DND-41 (cell line): ENCODE measurements at regions not wholly inside any gene's neighbourhood (a gene's known extent, or its start where the extent isn't known, plus 50 kb on each side); places are given as distances from the start of the nearest gene placed in this dataset.

Source experiments
- ATAC-seq: fragments of 200-7000 bp; cut with Tn5 transposase; 3 replicates; pipeline ENCODE4 v1.9.1; 2021; ENCODE audit warnings: low read depth; ENCODE audit not compliant: insufficient read depth
- DNase-seq: peaks from one replicate; pipeline ENCODE4 v3.0.0-alpha.2; 2020
- H2AFZ ChIP-seq: 2 replicates; pipeline ENCODE4 v1.6.0; 2012; ENCODE audit warnings: low read depth, low read length
- H3K27ac ChIP-seq: 2 replicates; pipeline ENCODE4 v1.5.1; 2012; ENCODE audit warnings: low read length, inconsistent platforms
- H3K27me3 ChIP-seq: fragments of 200-600 bp; sonication (generic); 2 replicates; pipeline ENCODE4 v1.6.0; 2012; ENCODE audit warnings: low read length, mild to moderate bottlenecking, inconsistent platforms; ENCODE audit not compliant: insufficient read depth, poor library complexity
- H3K36me3 ChIP-seq: 2 replicates; pipeline ENCODE4 v1.5.1; 2012; ENCODE audit warnings: low read length, inconsistent platforms; ENCODE audit not compliant: insufficient read depth
- H3K4me1 ChIP-seq: 2 replicates; pipeline ENCODE4 v1.5.1; 2012; ENCODE audit warnings: mild to moderate bottlenecking, low read length; ENCODE audit not compliant: insufficient read depth
- H3K4me2 ChIP-seq: 2 replicates; pipeline ENCODE4 v1.6.0; 2012; ENCODE audit warnings: mild to moderate bottlenecking, moderate library complexity, low read length, inconsistent platforms; ENCODE audit not compliant: insufficient read depth
- H3K4me3 ChIP-seq, 2 experiments: fragments of 200-600 bp in 1 of 2; shearing (Covaris generic) in 1 of 2; 2 replicates each; pipeline ENCODE4 v1.5.1; 2012 to 2016; ENCODE audit warnings: inconsistent platforms in 2 of 2, low read length in 2 of 2, mild to moderate bottlenecking in 2 of 2, low read depth in 1 of 2, moderate library complexity in 1 of 2
- H3K79me2 ChIP-seq: 2 replicates; pipeline ENCODE4 v1.6.0; 2012; ENCODE audit warnings: low read length, inconsistent platforms; ENCODE audit not compliant: insufficient read depth
- H3K9ac ChIP-seq: 2 replicates; pipeline ENCODE4 v1.6.0; 2012; ENCODE audit warnings: low read depth, mild to moderate bottlenecking, inconsistent platforms, low read length, moderate library complexity
- H3K9me3 ChIP-seq: 2 replicates; pipeline ENCODE4 v1.5.1; 2012; ENCODE audit warnings: low read length, moderate library complexity, mild to moderate bottlenecking, inconsistent platforms; ENCODE audit not compliant: insufficient read depth, severe bottlenecking
- H4K20me1 ChIP-seq: 2 replicates; pipeline ENCODE4 v1.6.0; 2012; ENCODE audit warnings: low read length; ENCODE audit not compliant: insufficient read depth
- CTCF ChIP-seq: IDR thresholded peaks from 2 replicates; pipeline ENCODE4 v1.5.1; 2012; ENCODE audit warnings: borderline replicate concordance, low read length, moderate library complexity, mild to moderate bottlenecking; ENCODE audit not compliant: poor library complexity, severe bottlenecking; ENCODE audit errors: extremely low read depth
- EZH2 ChIP-seq: IDR thresholded peaks from 3 replicates; pipeline ENCODE4 v1.6.1; 2012; ENCODE audit warnings: borderline replicate concordance, low read depth, mild to moderate bottlenecking, moderate library complexity, low read length, inconsistent platforms; ENCODE audit not compliant: severe bottlenecking

GRCh38 chr18:24983566-24984139, 368.3 kb downstream of the ZNF521 start:
- no peak overlapping the region for H3K27ac ChIP-seq
- H3K36me3 ChIP-seq: no peaks in the 10 kb centered on the region
- H3K4me2 ChIP-seq: no peak overlapping the region
- no peak overlapping the region for H3K4me3 ChIP-seq
- DNase-seq (no peak), ATAC-seq (no peak)
- H4K20me1 ChIP-seq: no peaks in the 10 kb centered on the region
- H3K79me2 ChIP-seq: no peaks in the 10 kb centered on the region
- H3K9ac ChIP-seq: no peak overlapping the region
- H3K27me3 ChIP-seq: peaks cover 4% of the 10 kb centered on the region
- no peaks in the 10 kb centered on the region for H3K4me1 ChIP-seq
- TF ChIP-seq CTCF (no peak), EZH2 (no peak)
- H3K9me3 ChIP-seq: no peaks in the 10 kb centered on the region
- no peak overlapping the region for H2AFZ ChIP-seq

GRCh38 chr18:24985586-24985985, 366.4 kb downstream of the ZNF521 start:
- Histone ChIP-seq H3K4me2 (no peak overlapping the region), H3K9ac (no peak overlapping the region), H3K36me3 (no peaks in the 10 kb centered on the region), H3K27me3 (peaks cover 3% of the 10 kb centered on the region), H3K4me1 (no peaks in the 10 kb centered on the region), H3K27ac (no peak overlapping the region), H3K79me2 (no peaks in the 10 kb centered on the region), H2AFZ (no peak overlapping the region), H3K4me3 (no peak overlapping the region), H4K20me1 (no peaks in the 10 kb centered on the region), H3K9me3 (no peaks in the 10 kb centered on the region)
- ATAC-seq: no peak
- no peak for DNase-seq
- TF ChIP-seq CTCF (no peak), EZH2 (no peak)

- no peak overlapping the region for H3K27ac ChIP-seq
- no peaks in the 10 kb centered on the region for H4K20me1 ChIP-seq
- H3K4me2 ChIP-seq: no peak overlapping the region
- H3K27me3 ChIP-seq: peaks cover 3% of the 10 kb centered on the region
- no peaks in the 10 kb centered on the region for H3K36me3 ChIP-seq
- no peak overlapping the region for H3K9ac ChIP-seq
- H3K4me1 ChIP-seq: no peaks in the 10 kb centered on the region
- no peak overlapping the region for H2AFZ ChIP-seq
- DNase-seq (no peak), ATAC-seq (no peak)
- no peaks in the 10 kb centered on the region for H3K9me3 ChIP-seq
- TF ChIP-seq EZH2 (no peak), CTCF (no peak)
- no peaks in the 10 kb centered on the region for H3K79me2 ChIP-seq
- no peak overlapping the region for H3K4me3 ChIP-seq
These were observed 365.2 kb downstream of the ZNF521 start for GRCh38 chr18:24986666-24987302.
